Loucy (cell line): ENCODE measurements at regions not wholly inside any gene's neighbourhood (a gene's known extent, or its start where the extent isn't known, plus 50 kb on each side); places are given as distances from the start of the nearest gene placed in this dataset.

Source experiments
- H2AFZ ChIP-seq: fragments of 200-600 bp; sonication (generic); 2 replicates; pipeline ENCODE4 v1.6.0; 2016; ENCODE audit warnings: antibody characterized with exemption, mild to moderate bottlenecking, low read length, moderate library complexity
- H3F3A ChIP-seq: fragments of 200-600 bp; 2 replicates; pipeline ENCODE4 v1.6.0; 2016; ENCODE audit warnings: antibody characterized with exemption, low read depth, mild to moderate bottlenecking
- H3K27me3 ChIP-seq: fragments of 200-600 bp; sonication (generic); 2 replicates; pipeline ENCODE4 v1.6.1; 2014; ENCODE audit warnings: low read length, mild to moderate bottlenecking; ENCODE audit not compliant: insufficient read depth, poor library complexity, severe bottlenecking
- H3K36me3 ChIP-seq: fragments of 200-600 bp; sonication (generic); 2 replicates; pipeline ENCODE4 v1.6.1; 2016; ENCODE audit warnings: low read length; ENCODE audit not compliant: insufficient read depth
- H3K4me1 ChIP-seq: fragments of 200-600 bp; sonication (generic); 2 replicates; pipeline ENCODE4 v1.5.1; 2014; ENCODE audit warnings: low read length, mild to moderate bottlenecking; ENCODE audit not compliant: insufficient read depth, poor library complexity, severe bottlenecking
- H3K4me2 ChIP-seq: fragments of 200-600 bp; sonication (generic); 2 replicates; pipeline ENCODE4 v1.6.0; 2014; ENCODE audit warnings: antibody characterized with exemption, low read length, low read depth, mild to moderate bottlenecking; ENCODE audit not compliant: poor library complexity, severe bottlenecking
- H3K4me3 ChIP-seq: fragments of 200-600 bp; sonication (generic); 2 replicates; pipeline ENCODE4 v1.5.1; 2014; ENCODE audit warnings: low read length, mild to moderate bottlenecking, mixed read lengths; ENCODE audit not compliant: poor library complexity, severe bottlenecking
- H3K79me2 ChIP-seq: fragments of 200-600 bp; sonication (generic); 2 replicates; pipeline ENCODE4 v1.6.1; 2014; ENCODE audit warnings: low read length; ENCODE audit not compliant: insufficient read depth
- H3K9ac ChIP-seq: fragments of 200-600 bp; sonication (generic); 2 replicates; pipeline ENCODE4 v1.6.0; 2014; ENCODE audit warnings: mild to moderate bottlenecking, low read depth, low read length, moderate library complexity; ENCODE audit not compliant: poor library complexity, severe bottlenecking
- H3K9me2 ChIP-seq: fragments of 200-600 bp; sonication (generic); replicated peaks from 2 replicates; pipeline ENCODE4 v1.6.1; 2016; ENCODE audit warnings: low read depth, low read length, mixed read lengths
- H3K9me3 ChIP-seq: fragments of 200-600 bp; sonication (generic); 2 replicates; pipeline ENCODE4 v1.6.1; 2014; ENCODE audit warnings: mild to moderate bottlenecking, antibody characterized with exemption, low read length, low read depth; ENCODE audit not compliant: insufficient read depth
- H4K20me1 ChIP-seq: fragments of 200-600 bp; sonication (generic); 2 replicates; pipeline ENCODE4 v1.6.0; 2014; ENCODE audit warnings: antibody characterized with exemption, low read length, mild to moderate bottlenecking; ENCODE audit not compliant: insufficient read depth, poor library complexity, severe bottlenecking
- CTCF ChIP-seq: fragments of 200-600 bp; sonication (generic); conservative IDR thresholded peaks from 2 replicates; pipeline ENCODE4 v1.5.1; 2014; ENCODE audit warnings: mild to moderate bottlenecking, antibody characterized with exemption, low read length
- EZH2phosphoT487 ChIP-seq: fragments of 200-600 bp; IDR thresholded peaks from 2 replicates; pipeline ENCODE4 v1.6.1; 2018; ENCODE audit warnings: antibody characterized with exemption, mild to moderate bottlenecking, moderate library complexity, borderline replicate concordance

- Histone ChIP-seq H4K20me1 (no peaks in the 10 kb centered on the region), H3K4me1 (no peaks in the 10 kb centered on the region), H3K9me2 (no peaks in the 10 kb centered on the region), H3K36me3 (no peaks in the 10 kb centered on the region), H3F3A (no peaks in the 10 kb centered on the region), H3K79me2 (no peaks in the 10 kb centered on the region), H3K9ac (no peak overlapping the region), H3K4me3 (no peak overlapping the region), H2AFZ (no peak overlapping the region), H3K4me2 (no peak overlapping the region), H3K9me3 (no peaks in the 10 kb centered on the region; the same call in 1 of the 2 replicates), H3K27me3 (no peaks in the 10 kb centered on the region)
- TF ChIP-seq EZH2phosphoT487: no peak
- no peak for TF ChIP-seq CTCF
These were observed 490.5 kb upstream of the SLC10A2 start for GRCh38 chr13:103556681-103557080.

GRCh38 chr13:103547914-103548313, 481.7 kb upstream of the SLC10A2 start:
- Histone ChIP-seq H3K4me2 (no peak overlapping the region), H3K36me3 (no peaks in the 10 kb centered on the region), H3F3A (no peaks in the 10 kb centered on the region), H2AFZ (no peak overlapping the region), H3K9me2 (no peaks in the 10 kb centered on the region), H3K79me2 (no peaks in the 10 kb centered on the region), H3K4me3 (no peak overlapping the region), H4K20me1 (no peaks in the 10 kb centered on the region), H3K9me3 (no peaks in the 10 kb centered on the region), H3K27me3 (no peaks in the 10 kb centered on the region), H3K9ac (no peak overlapping the region), H3K4me1 (no peaks in the 10 kb centered on the region)
- no peak for TF ChIP-seq CTCF
- no peak for TF ChIP-seq EZH2phosphoT487

GRCh38 chr13:103546271-103546670, 480.1 kb upstream of the SLC10A2 start:
- H3K9me2 ChIP-seq: no peaks in the 10 kb centered on the region
- no peak overlapping the region for H3K4me2 ChIP-seq
- no peaks in the 10 kb centered on the region for H3K4me1 ChIP-seq
- no peak overlapping the region for H3K4me3 ChIP-seq
- TF ChIP-seq CTCF: no peak
- no peak for TF ChIP-seq EZH2phosphoT487
- H4K20me1 ChIP-seq: no peaks in the 10 kb centered on the region
- no peaks in the 10 kb centered on the region for H3K79me2 ChIP-seq
- H3K27me3 ChIP-seq: no peaks in the 10 kb centered on the region
- no peaks in the 10 kb centered on the region for H3K9me3 ChIP-seq
- no peak overlapping the region for H2AFZ ChIP-seq
- no peaks in the 10 kb centered on the region for H3F3A ChIP-seq
- no peak overlapping the region for H3K9ac ChIP-seq
- H3K36me3 ChIP-seq: no peaks in the 10 kb centered on the region
